ENCODE measurements at regions not wholly inside any gene's neighbourhood (a gene's known extent, or its start where the extent isn't known, plus 50 kb on each side); places are given as distances from the start of the nearest gene placed in this dataset.

GRCh38 chr6:106789428-106790148 lies 160.2 kb downstream of the QRSL1 start:
- 78% methylated on average over 3 of the region's 3 CpGs for WGBS
- H3K4me1 ChIP-seq, result no peaks in the 10 kb centered on the region
- DNase-seq (ENCODE audit: low spot score in 2 of 2), result no peak
- no peak overlapping the region for H3K27ac ChIP-seq
- H3K27me3 ChIP-seq, result peaks cover 3% of the 10 kb centered on the region
- H3K36me3 ChIP-seq, result no peaks in the 10 kb centered on the region
- TF ChIP-seq EP300 (IDR thresholded peaks at IDR 0.05) (no peak), CTCF (IDR thresholded peaks at IDR 0.05) (no peak), POLR2AphosphoS5 (IDR thresholded peaks at IDR 0.05) (no peak), POLR2A (IDR thresholded peaks at IDR 0.05) (no peak)
- H3K4me3 ChIP-seq, result no peak overlapping the region
- no peaks in the 10 kb centered on the region for H3K9me3 ChIP-seq

GRCh38 chr6:106788761-106789160 lies 159.4 kb downstream of the QRSL1 start:
- Histone ChIP-seq H3K27me3 (peaks cover 3% of the 10 kb centered on the region), H3K4me3 (no peak overlapping the region), H3K9me3 (no peaks in the 10 kb centered on the region), H3K4me1 (no peaks in the 10 kb centered on the region), H3K27ac (no peak overlapping the region), H3K36me3 (no peaks in the 10 kb centered on the region)
- TF ChIP-seq POLR2AphosphoS5 (IDR thresholded peaks at IDR 0.05), result no peak
- no peak for TF ChIP-seq POLR2A (IDR thresholded peaks at IDR 0.05)
- TF ChIP-seq EP300 (IDR thresholded peaks at IDR 0.05), result no peak
- TF ChIP-seq CTCF (IDR thresholded peaks at IDR 0.05), result no peak
- no peak for DNase-seq (ENCODE audit: low spot score in 2 of 2)
- 88% methylated on average over 2 of the region's 2 CpGs for WGBS

- no peak for TF ChIP-seq EP300 (IDR thresholded peaks at IDR 0.05)
- no peak for TF ChIP-seq CTCF (IDR thresholded peaks at IDR 0.05)
- no peak for TF ChIP-seq POLR2AphosphoS5 (IDR thresholded peaks at IDR 0.05)
- TF ChIP-seq POLR2A (IDR thresholded peaks at IDR 0.05), result no peak
- WGBS, result 83% methylated on average over 10 of the region's 11 CpGs
- Histone ChIP-seq H3K4me1 (no peaks in the 10 kb centered on the region), H3K27me3 (peaks cover 3% of the 10 kb centered on the region), H3K36me3 (no peaks in the 10 kb centered on the region), H3K27ac (no peak overlapping the region), H3K9me3 (no peaks in the 10 kb centered on the region), H3K4me3 (no peak overlapping the region)
- DNase-seq (ENCODE audit: low spot score in 2 of 2), result no peak
Observed at GRCh38 chr6:106787327-106788196, 158.2 kb downstream of the QRSL1 start.

GRCh38 chr6:106785298-106785697 lies 155.9 kb downstream of the QRSL1 start:
- no peaks in the 10 kb centered on the region for H3K9me3 ChIP-seq
- no peak for TF ChIP-seq POLR2A (IDR thresholded peaks at IDR 0.05)
- no peak for TF ChIP-seq POLR2AphosphoS5 (IDR thresholded peaks at IDR 0.05)
- no peak for TF ChIP-seq CTCF (IDR thresholded peaks at IDR 0.05)
- no peak for TF ChIP-seq EP300 (IDR thresholded peaks at IDR 0.05)
- no peak overlapping the region for H3K27ac ChIP-seq
- 70% methylated on average over 4 of the region's 4 CpGs for WGBS
- no peak overlapping the region for H3K4me3 ChIP-seq
- no peaks in the 10 kb centered on the region for H3K4me1 ChIP-seq
- DNase-seq (ENCODE audit: low spot score in 2 of 2), result no peak
- peaks cover 3% of the 10 kb centered on the region for H3K27me3 ChIP-seq
- H3K36me3 ChIP-seq, result no peaks in the 10 kb centered on the region
